ENCODE measurements at regions not wholly inside any gene's neighbourhood (a gene's known extent, or its start where the extent isn't known, plus 50 kb on each side); places are given as distances from the start of the nearest gene placed in this dataset.

DNA sequence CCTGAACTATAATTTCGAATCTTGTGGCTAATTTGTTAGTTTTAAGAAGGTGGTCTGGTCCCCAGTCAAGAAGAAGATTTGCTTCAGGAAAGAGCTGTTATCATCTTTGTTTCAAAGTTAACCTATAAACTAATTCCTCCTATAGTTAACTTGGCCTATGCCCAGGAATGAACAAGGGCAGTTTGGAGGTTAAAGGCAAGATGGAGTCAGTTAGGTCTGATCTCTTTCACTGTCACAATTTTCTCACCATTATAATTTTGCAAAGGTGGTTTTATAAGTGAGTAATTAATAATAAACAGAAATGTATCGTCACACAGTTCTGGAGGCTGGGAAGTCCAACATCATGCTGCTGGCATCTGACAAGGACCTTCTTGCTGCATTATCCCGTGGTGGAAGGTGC, 238.6 kb downstream of the PIK3R1 start:
- Mint-ChIP-seq H3K36me3 (ENCODE audit: low read depth) (no peaks in the 10 kb centered on the region), H3K27me3 (ENCODE audit: low read depth) (no peaks in the 10 kb centered on the region), H3K4me1 (ENCODE audit: low read depth) (peaks cover 8% of the 10 kb centered on the region), H3K27ac (no peak overlapping the region), H3K9me3 (no peaks in the 10 kb centered on the region), H3K4me3 (no peak overlapping the region)
- intact Hi-C loops (cut with micrococcal nuclease), result no loop called here
- CTCF ChIA-PET, result interaction anchor here (0.9 kb wide), 1 partner anchor 168 kb away, joined by 3 read pairs; no protein-coding TSS in a partner anchor
- no peak for DNase-seq

DNA sequence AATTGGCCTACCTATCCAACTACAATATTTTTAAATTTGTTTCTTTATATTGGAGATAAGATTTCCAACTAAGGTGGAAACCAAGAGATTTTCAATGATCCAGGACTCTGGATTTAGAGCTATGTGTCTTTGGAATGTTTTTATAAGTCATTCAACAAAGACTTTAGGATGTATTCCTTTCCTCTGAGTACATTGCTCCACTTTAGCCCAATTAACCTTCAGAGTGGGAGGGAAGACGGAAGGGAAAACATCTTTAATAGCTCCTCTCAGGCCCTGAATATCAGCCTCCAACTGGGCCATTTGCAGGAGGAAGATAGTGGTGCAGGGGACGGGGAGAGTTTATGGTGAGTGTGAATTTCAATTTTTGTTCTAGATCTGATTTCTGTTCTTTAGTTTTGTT, 239.2 kb downstream of the PIK3R1 start:
- no peak for DNase-seq
- no peaks in the 10 kb centered on the region for H3K9me3 Mint-ChIP-seq
- CTCF ChIA-PET, result interaction anchor here (0.6 to 0.9 kb wide), 2 partner anchors 169 to 413 kb away, joined by 3 to 5 read pairs; no protein-coding TSS in a partner anchor
- H3K27ac Mint-ChIP-seq, result no peak overlapping the region
- no peak overlapping the region for H3K4me3 Mint-ChIP-seq
- H3K4me1 Mint-ChIP-seq (ENCODE audit: low read depth), result peaks cover 8% of the 10 kb centered on the region
- intact Hi-C loops (cut with micrococcal nuclease), result no loop called here
- H3K36me3 Mint-ChIP-seq (ENCODE audit: low read depth), result no peaks in the 10 kb centered on the region
- no peaks in the 10 kb centered on the region for H3K27me3 Mint-ChIP-seq (ENCODE audit: low read depth)

DNA sequence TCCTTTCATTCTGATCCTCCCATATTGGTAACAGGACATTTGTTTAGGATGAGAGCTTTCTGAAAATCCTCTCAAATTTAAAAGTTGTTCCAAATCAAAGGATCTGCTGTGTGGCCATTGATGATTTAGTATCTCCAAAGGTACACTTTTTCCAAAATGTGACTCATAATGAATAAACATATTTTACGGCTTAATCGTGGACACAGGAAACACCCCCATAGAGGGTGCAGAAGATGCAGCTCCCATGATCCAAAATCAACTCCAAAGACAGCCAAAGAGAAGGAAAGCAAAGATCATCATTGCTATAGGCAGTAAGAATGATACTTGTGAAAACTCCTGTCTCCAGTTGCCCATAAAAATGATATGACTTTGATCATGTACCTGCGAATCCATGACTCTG, 239.7 kb downstream of the PIK3R1 start:
- no peaks in the 10 kb centered on the region for H3K27me3 Mint-ChIP-seq (ENCODE audit: low read depth)
- H3K4me1 Mint-ChIP-seq (ENCODE audit: low read depth), result peaks cover 8% of the 10 kb centered on the region
- intact Hi-C loops (cut with micrococcal nuclease), result no loop called here
- CTCF ChIA-PET, result interaction anchor here (0.6 to 0.9 kb wide), 2 partner anchors 169 to 414 kb away, joined by 3 to 5 read pairs; no protein-coding TSS in a partner anchor
- H3K27ac Mint-ChIP-seq, result no peak overlapping the region
- H3K9me3 Mint-ChIP-seq, result no peaks in the 10 kb centered on the region
- no peak overlapping the region for H3K4me3 Mint-ChIP-seq
- no peak for DNase-seq
- H3K36me3 Mint-ChIP-seq (ENCODE audit: low read depth), result no peaks in the 10 kb centered on the region

DNA sequence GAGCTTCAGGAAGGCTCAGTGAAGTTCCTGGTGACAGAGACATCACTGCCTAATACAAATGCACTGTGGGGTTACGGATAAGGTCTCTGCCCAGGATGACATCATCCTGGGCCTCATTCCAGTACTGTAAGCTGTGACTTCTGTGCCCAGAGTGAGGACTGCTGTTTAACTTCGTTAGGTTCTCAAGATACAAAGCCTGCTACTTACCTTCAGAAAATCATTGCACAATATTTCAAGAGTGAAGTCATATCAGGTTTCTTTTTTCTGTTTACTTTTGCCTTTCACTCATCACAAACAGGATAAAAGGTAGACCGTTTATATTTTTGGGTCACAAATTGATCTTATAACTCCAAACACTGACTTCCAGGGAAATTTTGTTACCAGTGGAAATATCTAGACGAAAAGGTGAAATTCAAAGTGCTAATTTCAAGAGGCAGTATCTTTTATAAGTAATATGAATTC, 241.2 kb downstream of the PIK3R1 start:
- peaks cover 8% of the 10 kb centered on the region for H3K4me1 Mint-ChIP-seq (ENCODE audit: low read depth)
- CTCF ChIA-PET, result interaction anchor here (0.8 to 0.9 kb wide), 2 partner anchors 22 to 171 kb away, joined by 3 to 4 read pairs; no protein-coding TSS in a partner anchor
- no peak overlapping the region for H3K27ac Mint-ChIP-seq
- intact Hi-C loops (cut with micrococcal nuclease), result no loop called here
- H3K4me3 Mint-ChIP-seq, result no peak overlapping the region
- no peaks in the 10 kb centered on the region for H3K9me3 Mint-ChIP-seq
- no peaks in the 10 kb centered on the region for H3K36me3 Mint-ChIP-seq (ENCODE audit: low read depth)
- H3K27me3 Mint-ChIP-seq (ENCODE audit: low read depth), result no peaks in the 10 kb centered on the region
- DNase-seq, result no peak

DNA sequence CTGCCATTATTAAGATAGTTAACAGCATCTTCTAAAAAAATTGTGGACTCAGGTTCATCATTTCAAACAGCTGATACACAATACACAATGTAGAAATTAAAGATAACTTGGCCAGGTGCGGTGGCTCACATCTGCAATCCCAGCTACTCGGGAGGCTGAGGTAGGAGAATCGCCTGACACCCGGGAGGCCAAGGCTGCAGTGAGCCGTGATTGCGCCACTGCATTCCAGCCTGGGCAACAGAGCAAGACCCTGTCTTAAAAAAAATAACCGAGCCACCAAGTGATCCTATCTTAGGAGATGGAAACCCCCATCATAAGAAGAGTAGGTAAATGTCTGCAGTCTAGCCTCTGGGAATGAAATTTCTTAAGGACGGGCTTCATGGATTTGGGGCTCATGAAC, 241.7 kb downstream of the PIK3R1 start:
- CTCF ChIA-PET, result interaction anchor here (0.8 to 0.9 kb wide), 2 partner anchors 23 to 171 kb away, joined by 3 to 4 read pairs; no protein-coding TSS in a partner anchor
- no peaks in the 10 kb centered on the region for H3K9me3 Mint-ChIP-seq
- H3K4me3 Mint-ChIP-seq, result no peak overlapping the region
- DNase-seq, result no peak
- H3K27me3 Mint-ChIP-seq (ENCODE audit: low read depth), result no peaks in the 10 kb centered on the region
- intact Hi-C loops (cut with micrococcal nuclease), result no loop called here
- peaks cover 8% of the 10 kb centered on the region for H3K4me1 Mint-ChIP-seq (ENCODE audit: low read depth)
- H3K36me3 Mint-ChIP-seq (ENCODE audit: low read depth), result no peaks in the 10 kb centered on the region
- H3K27ac Mint-ChIP-seq, result no peak overlapping the region

DNA sequence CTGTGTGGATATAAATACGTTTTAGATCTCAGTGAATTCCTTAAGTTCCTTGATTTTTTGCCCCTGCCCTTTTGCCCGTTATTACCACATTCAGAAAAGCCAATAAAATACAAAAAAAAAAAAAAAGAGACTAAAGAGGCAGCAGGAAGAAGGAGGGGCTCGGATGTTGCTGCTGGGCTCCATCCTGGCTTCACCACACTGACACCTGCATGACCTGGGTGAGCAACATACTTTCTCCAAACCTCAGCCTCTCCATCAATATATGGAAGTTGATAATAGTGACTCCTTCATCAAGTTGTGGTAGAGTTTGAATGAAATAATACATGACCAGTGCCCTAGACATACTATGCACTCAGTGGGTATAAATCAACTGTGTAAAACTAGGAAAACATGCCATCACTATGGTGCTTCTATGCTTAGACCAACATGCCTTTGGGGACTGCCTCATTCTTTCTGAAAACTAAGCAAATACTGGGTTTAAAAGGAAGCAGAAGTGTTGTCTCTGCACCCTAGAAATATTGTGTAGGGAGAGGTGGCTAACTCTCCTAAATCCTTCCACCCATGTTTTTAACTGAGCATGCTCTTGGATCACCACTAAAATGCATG, 243.0 kb downstream of the PIK3R1 start:
- Mint-ChIP-seq H3K27ac (no peak overlapping the region), H3K9me3 (no peaks in the 10 kb centered on the region), H3K27me3 (ENCODE audit: low read depth) (no peaks in the 10 kb centered on the region), H3K36me3 (ENCODE audit: low read depth) (no peaks in the 10 kb centered on the region), H3K4me1 (ENCODE audit: low read depth) (peaks cover 8% of the 10 kb centered on the region), H3K4me3 (no peak overlapping the region)
- intact Hi-C loops (cut with micrococcal nuclease), result no loop called here
- DNase-seq, result peak; percentile 38
- CTCF ChIA-PET, result interaction anchor here (0.7 to 6.5 kb wide), 2 partner anchors 171 to 178 kb away, joined by 4 to 45 read pairs; no protein-coding TSS in a partner anchor

DNA sequence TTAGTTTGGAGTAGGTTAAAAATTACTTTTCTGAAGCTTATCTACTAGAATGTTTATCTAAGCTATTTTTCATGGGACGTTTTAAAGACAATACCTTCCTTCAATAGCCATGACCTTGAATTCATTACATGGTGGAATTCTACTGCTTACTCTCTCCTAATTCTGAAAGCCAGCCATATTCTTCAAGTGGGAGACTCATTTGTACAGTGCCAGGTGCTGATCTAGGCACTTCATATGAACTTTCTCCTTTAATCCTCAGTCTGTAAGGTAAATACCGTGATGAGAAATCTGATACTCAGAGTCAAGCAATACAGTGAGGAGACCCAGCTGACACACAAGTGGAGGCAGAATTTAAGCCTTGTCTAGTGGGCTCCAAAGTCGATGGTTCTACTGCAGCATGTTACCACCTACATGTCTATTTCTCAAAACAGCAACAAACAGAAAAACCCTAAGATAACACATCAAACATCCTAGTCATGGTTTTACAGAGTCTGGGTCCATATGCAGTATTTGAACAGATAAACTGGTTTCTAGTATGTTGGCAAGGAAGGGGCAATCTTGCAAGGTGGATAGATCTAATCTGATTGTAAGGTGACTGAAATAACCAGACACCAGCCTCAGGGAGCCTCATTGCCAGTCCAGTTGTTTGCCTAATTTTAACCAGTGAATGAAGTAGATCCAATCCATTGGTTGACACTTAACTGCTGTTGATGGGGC, 243.7 kb downstream of the PIK3R1 start:
- Mint-ChIP-seq H3K27ac (no peak overlapping the region), H3K36me3 (ENCODE audit: low read depth) (no peaks in the 10 kb centered on the region), H3K4me1 (ENCODE audit: low read depth) (peaks cover 8% of the 10 kb centered on the region), H3K27me3 (ENCODE audit: low read depth) (no peaks in the 10 kb centered on the region), H3K4me3 (no peak overlapping the region), H3K9me3 (no peaks in the 10 kb centered on the region)
- CTCF ChIA-PET, result interaction anchor here (0.5 to 6.5 kb wide), 6 partner anchors 10 to 489 kb away, joined by 3 to 45 read pairs (median 4); no protein-coding TSS in a partner anchor
- no peak for DNase-seq
- intact Hi-C loops (cut with micrococcal nuclease), result no loop called here

DNA sequence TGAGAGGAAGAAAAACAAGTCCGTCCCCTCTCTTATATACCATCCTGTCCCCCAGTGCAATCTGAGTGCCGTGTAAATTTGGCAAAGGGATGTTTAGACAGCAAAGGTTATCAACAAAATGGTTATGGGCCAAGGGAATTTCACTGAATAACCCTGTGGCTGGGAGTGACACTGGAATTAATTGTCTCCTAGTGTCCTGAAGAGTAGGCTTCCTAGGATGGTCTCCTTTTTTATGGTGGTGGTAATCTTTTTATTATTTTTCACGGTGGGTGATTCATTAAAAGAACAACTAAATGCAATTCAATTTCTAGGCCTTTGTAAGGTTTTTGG, 244.2 kb downstream of the PIK3R1 start:
- no peak overlapping the region for H3K4me3 Mint-ChIP-seq
- no peak for DNase-seq
- peaks cover 8% of the 10 kb centered on the region for H3K4me1 Mint-ChIP-seq (ENCODE audit: low read depth)
- H3K36me3 Mint-ChIP-seq (ENCODE audit: low read depth), result no peaks in the 10 kb centered on the region
- H3K27me3 Mint-ChIP-seq (ENCODE audit: low read depth), result no peaks in the 10 kb centered on the region
- H3K27ac Mint-ChIP-seq, result no peak overlapping the region
- intact Hi-C loops (cut with micrococcal nuclease), result loop anchor here (1.0 to 10.0 kb wide), 8 partner anchors 25 to 1213 kb away; no protein-coding TSS in a partner anchor
- CTCF ChIA-PET, result interaction anchor here (0.5 to 6.5 kb wide), 5 partner anchors 11 to 488 kb away, joined by 3 to 45 read pairs (median 4); no protein-coding TSS in a partner anchor
- H3K9me3 Mint-ChIP-seq, result no peaks in the 10 kb centered on the region

DNA sequence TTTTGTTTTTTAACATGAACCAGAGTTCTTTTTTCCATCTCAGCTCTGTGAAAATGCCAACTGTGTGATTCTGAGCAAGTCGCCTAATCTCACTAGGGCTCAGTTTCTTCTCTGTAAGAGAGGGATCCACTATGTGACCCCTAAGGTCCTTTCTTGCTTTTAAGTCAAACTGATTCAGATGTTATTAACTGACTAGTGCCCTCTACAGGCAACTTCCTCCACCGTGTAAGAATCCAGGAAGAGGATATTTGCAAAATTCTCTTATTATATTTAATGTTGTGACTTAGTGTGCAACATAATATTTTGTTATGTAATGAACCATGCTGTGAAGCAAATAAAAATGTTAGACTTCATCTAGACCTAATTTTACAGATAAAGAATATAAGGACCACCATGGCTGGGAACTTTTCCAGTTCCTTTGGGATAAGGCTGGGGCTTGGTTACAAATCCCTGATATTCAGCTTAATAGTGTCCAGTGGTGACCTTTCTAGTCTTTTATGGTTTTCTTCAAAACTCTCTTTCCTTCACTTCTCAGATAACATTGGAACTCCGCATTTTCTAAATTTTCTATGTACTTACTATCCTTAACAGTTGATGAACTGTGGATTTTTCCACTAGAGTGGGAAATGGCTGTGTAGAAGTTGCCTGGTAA, 244.7 kb downstream of the PIK3R1 start:
- intact Hi-C loops (cut with micrococcal nuclease), result loop anchor here (1.0 to 10.0 kb wide), 8 partner anchors 26 to 1213 kb away; no protein-coding TSS in a partner anchor
- no peaks in the 10 kb centered on the region for H3K9me3 Mint-ChIP-seq
- H3K4me3 Mint-ChIP-seq, result no peak overlapping the region
- CTCF ChIA-PET, result interaction anchor here (0.9 to 6.5 kb wide), 3 partner anchors 11 to 173 kb away, joined by 3 to 45 read pairs (median 8); no protein-coding TSS in a partner anchor
- peak; percentile 66 for DNase-seq
- H3K36me3 Mint-ChIP-seq (ENCODE audit: low read depth), result no peaks in the 10 kb centered on the region
- H3K27ac Mint-ChIP-seq, result no peak overlapping the region
- peaks cover 8% of the 10 kb centered on the region for H3K4me1 Mint-ChIP-seq (ENCODE audit: low read depth)
- no peaks in the 10 kb centered on the region for H3K27me3 Mint-ChIP-seq (ENCODE audit: low read depth)

DNA sequence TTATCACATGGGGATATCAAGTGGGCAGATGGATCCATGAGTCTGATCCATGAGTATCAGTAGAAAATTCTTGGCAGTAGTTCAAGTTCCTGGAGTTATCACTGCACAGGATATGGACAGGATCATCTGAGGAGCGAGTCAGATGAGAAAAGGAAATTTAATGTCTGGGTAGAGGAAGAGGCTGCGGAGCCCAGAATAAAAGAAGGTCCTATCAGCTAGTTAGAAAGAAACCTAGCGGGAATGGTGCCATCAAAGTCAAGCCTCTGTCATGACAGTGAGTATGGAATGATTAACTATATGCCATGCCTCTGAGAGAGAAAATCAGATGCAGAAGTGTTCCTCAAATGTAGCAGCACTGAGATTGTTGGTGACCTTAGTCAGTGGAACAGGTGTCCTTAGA, 248.1 kb downstream of the PIK3R1 start:
- CTCF ChIA-PET, result interaction anchor here (1.0 to 6.5 kb wide), 3 partner anchors 30 to 179 kb away, joined by 3 to 45 read pairs (median 7); no protein-coding TSS in a partner anchor

DNA sequence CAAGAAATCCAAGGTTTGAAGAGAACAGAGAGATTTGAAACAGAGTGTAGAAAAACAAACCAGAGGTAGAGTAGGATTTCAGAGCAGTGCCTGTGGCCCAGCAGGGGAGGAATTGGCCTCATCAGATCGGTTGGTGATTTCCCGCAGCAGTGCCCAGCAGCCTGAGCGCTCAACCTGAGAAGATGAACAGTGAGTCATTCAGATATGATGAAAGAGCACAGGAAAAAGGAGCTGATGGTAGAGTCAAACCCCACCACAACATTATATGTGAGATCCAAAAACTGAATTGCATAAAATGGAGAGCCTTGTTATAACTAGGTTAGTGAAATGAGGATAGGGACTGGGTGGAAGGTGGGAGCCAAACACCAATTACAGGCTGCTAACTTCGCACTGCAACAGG, 248.9 kb downstream of the PIK3R1 start:
- H3K9me3 Mint-ChIP-seq, result no peaks in the 10 kb centered on the region
- DNase-seq, result peak; percentile 86
- no peaks in the 10 kb centered on the region for H3K4me1 Mint-ChIP-seq (ENCODE audit: low read depth)
- intact Hi-C loops (cut with micrococcal nuclease), result loop anchor here (1.0 to 10.0 kb wide), 9 partner anchors 23 to 950 kb away; no protein-coding TSS in a partner anchor
- H3K4me3 Mint-ChIP-seq, result no peak overlapping the region
- no peaks in the 10 kb centered on the region for H3K36me3 Mint-ChIP-seq (ENCODE audit: low read depth)
- no peak overlapping the region for H3K27ac Mint-ChIP-seq
- CTCF ChIA-PET, result interaction anchor here (2.7 to 6.5 kb wide), 2 partner anchors 177 to 180 kb away, joined by 7 to 45 read pairs; no protein-coding TSS in a partner anchor
- H3K27me3 Mint-ChIP-seq (ENCODE audit: low read depth), result no peaks in the 10 kb centered on the region

More for the DNA sequence above, 248.1 kb downstream of the PIK3R1 start:
- intact Hi-C loops (cut with micrococcal nuclease), result loop anchor here (1.0 to 10.0 kb wide), 9 partner anchors 22 to 949 kb away; no protein-coding TSS in a partner anchor
- Mint-ChIP-seq H3K4me3 (no peak overlapping the region), H3K9me3 (no peaks in the 10 kb centered on the region), H3K4me1 (ENCODE audit: low read depth) (peaks cover 3% of the 10 kb centered on the region), H3K36me3 (ENCODE audit: low read depth) (no peaks in the 10 kb centered on the region), H3K27me3 (ENCODE audit: low read depth) (no peaks in the 10 kb centered on the region), H3K27ac (no peak overlapping the region)
- DNase-seq, result no peak

DNA sequence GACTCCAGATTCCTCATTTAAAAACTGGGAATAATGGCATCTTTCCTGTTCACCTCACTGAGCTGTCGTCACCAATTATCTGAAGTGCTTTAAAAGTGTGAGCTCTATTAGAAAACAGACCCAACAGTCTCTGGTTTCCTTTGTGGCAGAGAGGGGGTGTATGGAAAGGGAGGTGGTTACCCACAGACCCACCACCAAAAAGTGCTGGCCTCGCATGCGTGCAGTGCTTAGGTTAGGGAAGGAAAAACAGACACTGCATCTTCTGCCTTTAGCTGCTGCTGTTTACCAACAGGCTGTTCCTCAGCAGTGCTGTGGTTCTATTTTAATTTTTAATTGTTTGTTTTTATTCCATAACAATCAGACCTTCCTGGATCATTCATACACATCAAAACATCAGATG, 249.6 kb downstream of the PIK3R1 start:
- H3K36me3 Mint-ChIP-seq (ENCODE audit: low read depth), result no peaks in the 10 kb centered on the region
- H3K27ac Mint-ChIP-seq, result no peak overlapping the region
- CTCF ChIA-PET, result interaction anchor here (0.6 to 6.5 kb wide), 3 partner anchors 178 to 394 kb away, joined by 3 to 45 read pairs (median 7); no protein-coding TSS in a partner anchor
- H3K27me3 Mint-ChIP-seq (ENCODE audit: low read depth), result no peaks in the 10 kb centered on the region
- H3K9me3 Mint-ChIP-seq, result no peaks in the 10 kb centered on the region
- intact Hi-C loops (cut with micrococcal nuclease), result loop anchor here (10.0 kb wide), 2 partner anchors 280 to 950 kb away; no protein-coding TSS in a partner anchor
- H3K4me1 Mint-ChIP-seq (ENCODE audit: low read depth), result no peaks in the 10 kb centered on the region
- peak; percentile 21 for DNase-seq
- H3K4me3 Mint-ChIP-seq, result no peak overlapping the region

Measured in activated naive CD4-positive, alpha-beta T cell treated with anti-CD3 and anti-CD28 coated beads for 36 hours (primary cell).